Astrocyte (in vitro differentiated cells and primary cell): ENCODE measurements at regions not wholly inside any gene's neighbourhood (a gene's known extent, or its start where the extent isn't known, plus 50 kb on each side); places are given as distances from the start of the nearest gene placed in this dataset.

Experiments used
- DNase-seq: peaks from one replicate; pipeline ENCODE4 v3.0.0-alpha.2; 2010; ENCODE audit warnings: low read depth
- FAIRE-seq: peaks from 2 replicates; lab custom pipeline; 2011; peaks lifted over from hg19 to GRCh38; lab: Jason Lieb, UNC
- H2AFZ ChIP-seq: 2 replicates; pipeline ENCODE4 v1.6.0; 2012; ENCODE audit warnings: low read depth, low read length, inconsistent platforms
- H3K27ac ChIP-seq: 2 replicates; pipeline ENCODE4 v1.5.1; 2011; ENCODE audit warnings: low read depth, low read length, inconsistent platforms
- H3K27me3 ChIP-seq: 2 replicates; pipeline ENCODE4 v1.6.0; 2011; ENCODE audit warnings: low read length, inconsistent platforms; ENCODE audit not compliant: insufficient read depth
- H3K36me3 ChIP-seq: 2 replicates; pipeline ENCODE4 v1.5.1; 2011; ENCODE audit warnings: low read length, inconsistent platforms; ENCODE audit not compliant: insufficient read depth
- H3K4me1 ChIP-seq: 2 replicates; pipeline ENCODE4 v1.5.1; 2011; ENCODE audit warnings: low read length, inconsistent platforms; ENCODE audit not compliant: insufficient read depth
- H3K4me2 ChIP-seq: 2 replicates; pipeline ENCODE4 v1.6.0; 2012; ENCODE audit warnings: low read length, inconsistent platforms
- H3K4me3 ChIP-seq: 2 replicates; pipeline ENCODE4 v1.5.1; 2011; ENCODE audit warnings: low read depth, mild to moderate bottlenecking, low read length, inconsistent platforms; ENCODE audit not compliant: insufficient read depth
- H3K79me2 ChIP-seq: 2 replicates; pipeline ENCODE4 v1.6.0; 2012; ENCODE audit warnings: mild to moderate bottlenecking, low read length, inconsistent platforms; ENCODE audit not compliant: insufficient read depth
- H3K9ac ChIP-seq: 2 replicates; pipeline ENCODE4 v1.6.0; 2012; ENCODE audit warnings: mild to moderate bottlenecking, low read length, inconsistent platforms
- H3K9me3 ChIP-seq: 2 replicates; pipeline ENCODE4 v1.5.1; 2012; ENCODE audit warnings: low read depth, mild to moderate bottlenecking, low read length, inconsistent platforms; ENCODE audit not compliant: insufficient read depth
- H4K20me1 ChIP-seq: 2 replicates; pipeline ENCODE4 v1.6.0; 2012; ENCODE audit warnings: low read length, inconsistent platforms; ENCODE audit not compliant: insufficient read depth
- H3K27ac Mint-ChIP-seq: one replicate; pipeline ENCODE4 v1.8.0; 2021; ENCODE audit warnings: mild to moderate bottlenecking, mixed read lengths; ENCODE audit not compliant: unreplicated experiment
- H3K27me3 Mint-ChIP-seq: one replicate; pipeline ENCODE4 v1.8.0; 2021; ENCODE audit warnings: low read depth, mixed read lengths; ENCODE audit not compliant: unreplicated experiment
- H3K36me3 Mint-ChIP-seq: one replicate; pipeline ENCODE4 v1.8.0; 2021; ENCODE audit warnings: low read depth, mixed read lengths; ENCODE audit not compliant: unreplicated experiment
- H3K4me1 Mint-ChIP-seq: one replicate; pipeline ENCODE4 v1.8.0; 2021; ENCODE audit warnings: low read depth, mixed read lengths; ENCODE audit not compliant: unreplicated experiment
- H3K4me3 Mint-ChIP-seq: one replicate; pipeline ENCODE4 v1.8.0; 2021; ENCODE audit warnings: mild to moderate bottlenecking, moderate library complexity, mixed read lengths; ENCODE audit not compliant: unreplicated experiment
- H3K9me3 Mint-ChIP-seq: one replicate; pipeline ENCODE4 v1.8.0; 2021; ENCODE audit warnings: mild to moderate bottlenecking, mixed read lengths; ENCODE audit not compliant: unreplicated experiment
- CTCF ChIP-seq: IDR thresholded peaks from 2 replicates; pipeline ENCODE4 v1.5.1; 2011; ENCODE audit warnings: low read depth, mild to moderate bottlenecking, inconsistent platforms, low read length, moderate library complexity; ENCODE audit not compliant: insufficient read depth
- EZH2 ChIP-seq: IDR thresholded peaks from 2 replicates; pipeline ENCODE4 v1.6.1; 2012; ENCODE audit warnings: mild to moderate bottlenecking, low read length, inconsistent platforms; ENCODE audit not compliant: insufficient read depth

DNA sequence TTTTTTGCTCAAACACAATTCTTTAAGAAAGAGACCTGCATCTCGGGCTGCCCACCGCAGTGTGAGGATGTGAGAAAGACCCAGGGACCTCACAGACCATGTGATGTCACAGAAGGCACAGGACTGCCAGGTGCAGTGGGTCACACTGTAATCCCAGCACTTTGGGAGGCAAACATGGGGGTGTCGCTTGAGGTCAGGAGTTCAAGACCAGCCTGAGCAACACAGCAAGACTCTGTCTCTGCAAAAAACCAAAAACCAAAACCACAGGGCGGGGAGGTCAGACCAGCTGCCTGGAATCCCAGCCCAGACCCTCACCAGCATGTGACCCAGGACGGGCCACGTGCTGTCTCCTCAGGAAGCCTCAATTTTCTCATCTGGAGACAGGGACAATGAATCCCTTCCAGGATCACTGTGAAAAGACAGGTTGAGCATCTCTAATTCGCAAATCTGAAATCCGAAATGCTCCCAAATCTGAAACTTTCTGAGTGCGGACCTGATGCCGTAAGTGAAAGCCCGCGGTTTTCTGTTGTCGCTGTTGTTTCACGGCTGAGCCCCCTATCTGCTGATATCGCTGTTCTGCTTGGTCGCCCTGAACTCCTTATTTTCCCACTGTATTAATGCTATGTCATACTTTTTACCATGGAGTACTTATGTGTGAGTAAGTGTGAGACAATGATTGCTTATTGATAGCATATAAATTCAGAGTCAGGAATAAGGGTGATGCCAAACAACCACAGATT is 159.5 kb upstream of the PTPN1 start:
- FAIRE-seq (no peak), DNase-seq (no peak)
- H3K27me3 ChIP-seq, result no peaks in the 10 kb centered on the region
- no peak overlapping the region for H3K4me3 ChIP-seq
- Mint-ChIP-seq H3K4me1 (peaks cover 3% of the 10 kb centered on the region), H3K27ac (no peak overlapping the region), H3K27me3 (peaks cover 31% of the 10 kb centered on the region), H3K9me3 (no peaks in the 10 kb centered on the region), H3K36me3 (peaks cover 2% of the 10 kb centered on the region), H3K4me3 (no peak overlapping the region)
- no peak overlapping the region for H3K4me2 ChIP-seq
- no peaks in the 10 kb centered on the region for H3K9me3 ChIP-seq
- no peak for TF ChIP-seq EZH2
- no peaks in the 10 kb centered on the region for H4K20me1 ChIP-seq
- H3K27ac ChIP-seq, result no peak overlapping the region
- H3K4me1 ChIP-seq, result peaks cover 9% of the 10 kb centered on the region
- no peaks in the 10 kb centered on the region for H3K79me2 ChIP-seq
- no peak overlapping the region for H3K9ac ChIP-seq
- H3K36me3 ChIP-seq, result no peaks in the 10 kb centered on the region
- H2AFZ ChIP-seq, result no peak overlapping the region

DNA sequence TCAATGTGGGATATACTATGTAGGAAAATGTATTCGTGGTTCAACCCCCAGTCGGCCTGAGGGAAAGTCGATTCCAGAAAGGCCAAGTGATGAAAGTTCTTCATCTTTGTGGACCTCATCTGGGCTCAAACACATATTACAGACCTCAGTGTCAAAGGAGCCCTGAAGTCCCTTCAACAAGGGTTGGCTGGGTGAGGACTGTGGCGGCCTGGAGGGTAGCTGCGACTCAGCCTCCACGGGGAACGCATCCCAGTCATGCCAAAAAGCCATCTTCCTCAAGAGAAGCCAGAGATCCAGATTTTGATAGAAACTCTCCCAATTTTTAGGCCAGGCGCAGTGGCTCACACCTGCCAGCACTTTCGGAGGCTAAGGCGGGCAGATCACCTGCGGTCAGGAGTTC is 158.6 kb upstream of the PTPN1 start:
- FAIRE-seq (no peak), DNase-seq (no peak)
- Mint-ChIP-seq H3K27ac (no peak overlapping the region), H3K9me3 (no peaks in the 10 kb centered on the region), H3K27me3 (peaks cover 26% of the 10 kb centered on the region), H3K4me1 (peaks cover 1% of the 10 kb centered on the region), H3K4me3 (no peak overlapping the region), H3K36me3 (no peaks in the 10 kb centered on the region)
- Histone ChIP-seq H3K36me3 (no peaks in the 10 kb centered on the region), H3K4me2 (no peak overlapping the region), H3K27ac (no peak overlapping the region), H3K27me3 (no peaks in the 10 kb centered on the region), H3K4me3 (no peak overlapping the region), H3K9me3 (no peaks in the 10 kb centered on the region), H4K20me1 (no peaks in the 10 kb centered on the region), H3K9ac (no peak overlapping the region), H3K79me2 (no peaks in the 10 kb centered on the region), H2AFZ (no peak overlapping the region), H3K4me1 (peaks cover 3% of the 10 kb centered on the region)
- TF ChIP-seq CTCF (no peak), EZH2 (no peak)

- Mint-ChIP-seq H3K4me1 (peaks cover 1% of the 10 kb centered on the region), H3K36me3 (no peaks in the 10 kb centered on the region), H3K4me3 (no peak overlapping the region), H3K27ac (no peak overlapping the region), H3K9me3 (no peaks in the 10 kb centered on the region), H3K27me3 (peaks cover 28% of the 10 kb centered on the region)
- Histone ChIP-seq H3K4me2 (no peak overlapping the region), H3K9me3 (no peaks in the 10 kb centered on the region), H3K27ac (no peak overlapping the region), H3K4me1 (no peaks in the 10 kb centered on the region), H4K20me1 (no peaks in the 10 kb centered on the region), H3K36me3 (no peaks in the 10 kb centered on the region), H2AFZ (no peak overlapping the region), H3K27me3 (no peaks in the 10 kb centered on the region), H3K9ac (no peak overlapping the region), H3K4me3 (no peak overlapping the region), H3K79me2 (no peaks in the 10 kb centered on the region)
- DNase-seq (no peak), FAIRE-seq (no peak)
- no peak for TF ChIP-seq EZH2
- TF ChIP-seq CTCF, result no peak
Measured at GRCh38 chr20:50353289-50353961, 156.8 kb upstream of the PTPN1 start.
